Uterus (tissue), 3 donors: ENCODE measurements at regions not wholly inside any gene's neighbourhood (a gene's known extent, or its start where the extent isn't known, plus 50 kb on each side); places are given as distances from the start of the nearest gene placed in this dataset.

Experiments
- DNase-seq, 2 donors: peaks; one replicate each; pipeline ENCODE4 v3.0.0-alpha.2; 2019 to 2020
- H3K27ac ChIP-seq, 2 donors: fragments of 200-600 bp; sonication (generic); 1 replicate in 1 of 2; 2 replicates in 1 of 2; pipeline ENCODE4 v1.5.1; 2016 to 2018
- H3K27me3 ChIP-seq, 2 donors: fragments of 200-600 bp; sonication (generic); one replicate each; pipeline ENCODE4 v1.5.1; 2018 to 2019; ENCODE audit warnings: control low read depth in 1 of 2
- H3K36me3 ChIP-seq, 2 donors: fragments of 200-600 bp; sonication (generic); one replicate each; pipeline ENCODE4 v1.5.1; 2019; ENCODE audit warnings: control low read depth in 1 of 2
- H3K4me1 ChIP-seq, 2 donors: fragments of 200-600 bp; sonication (generic); one replicate each; pipeline ENCODE4 v1.5.1; 2018 to 2019; ENCODE audit warnings: control low read depth in 1 of 2
- H3K4me3 ChIP-seq, 2 donors: fragments of 200-600 bp; sonication (generic); 1 replicate in 1 of 2; 2 replicates in 1 of 2; pipeline ENCODE4 v1.5.1; 2018 to 2019; ENCODE audit warnings: mild to moderate bottlenecking in 1 of 2
- H3K9me3 ChIP-seq, 2 donors: fragments of 200-600 bp; sonication (generic); one replicate each; pipeline ENCODE4 v1.5.1; 2019; ENCODE audit warnings: control low read depth in 1 of 2
- POLR2A ChIP-seq, 2 donors: fragments of 450-650 bp; IDR thresholded peaks; one replicate each; pipeline ENCODE4 v1.6.1; 2016; ENCODE audit warnings: antibody characterized with exemption in 2 of 2, mild to moderate bottlenecking in 1 of 2, moderate library complexity in 1 of 2
- intact Hi-C: fragments of 100-400 bp; cut with DNase I; formaldehyde crosslinking; loops from one replicate; pipeline ENCODE4 v1.15.1; 2023; ENCODE audit warnings: low total_unique reads
- TF ChIP-seq, protein P1 (sequence below), 4 experiments: fragments of 200-600 bp in 2 of 4; fragments of 450-650 bp in 2 of 4; sonication (generic) in 2 of 4; IDR thresholded peaks; one replicate each; pipeline ENCODE4 v1.5.1; 2016 to 2019; ENCODE audit warnings: antibody characterized with exemption in 4 of 4, mild to moderate bottlenecking in 2 of 4, moderate library complexity in 1 of 4
- donor health status: DM: yes; HTN: yes; CAD: no.

- Histone ChIP-seq H3K4me3 (no peak overlapping the region), H3K27me3 (no peaks in the 10 kb centered on the region), H3K36me3 (no peaks in the 10 kb centered on the region), H3K4me1 (no peaks in the 10 kb centered on the region), H3K27ac (peak overlapping the region in 1 of 2 donors; percentile 9), H3K9me3 (no peaks in the 10 kb centered on the region)
- TF ChIP-seq, protein P1, sequence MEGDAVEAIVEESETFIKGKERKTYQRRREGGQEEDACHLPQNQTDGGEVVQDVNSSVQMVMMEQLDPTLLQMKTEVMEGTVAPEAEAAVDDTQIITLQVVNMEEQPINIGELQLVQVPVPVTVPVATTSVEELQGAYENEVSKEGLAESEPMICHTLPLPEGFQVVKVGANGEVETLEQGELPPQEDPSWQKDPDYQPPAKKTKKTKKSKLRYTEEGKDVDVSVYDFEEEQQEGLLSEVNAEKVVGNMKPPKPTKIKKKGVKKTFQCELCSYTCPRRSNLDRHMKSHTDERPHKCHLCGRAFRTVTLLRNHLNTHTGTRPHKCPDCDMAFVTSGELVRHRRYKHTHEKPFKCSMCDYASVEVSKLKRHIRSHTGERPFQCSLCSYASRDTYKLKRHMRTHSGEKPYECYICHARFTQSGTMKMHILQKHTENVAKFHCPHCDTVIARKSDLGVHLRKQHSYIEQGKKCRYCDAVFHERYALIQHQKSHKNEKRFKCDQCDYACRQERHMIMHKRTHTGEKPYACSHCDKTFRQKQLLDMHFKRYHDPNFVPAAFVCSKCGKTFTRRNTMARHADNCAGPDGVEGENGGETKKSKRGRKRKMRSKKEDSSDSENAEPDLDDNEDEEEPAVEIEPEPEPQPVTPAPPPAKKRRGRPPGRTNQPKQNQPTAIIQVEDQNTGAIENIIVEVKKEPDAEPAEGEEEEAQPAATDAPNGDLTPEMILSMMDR (IDR thresholded peaks at IDR 0.05), result no peak
- TF ChIP-seq POLR2A (IDR thresholded peaks at IDR 0.05), result no peak
- intact Hi-C loops, result no loop called here
- no peak for DNase-seq
Observed at GRCh38 chr5:5616247-5616895, 193.9 kb downstream of the ICE1 start.

GRCh38 chr5:5615569-5615968, 193.1 kb downstream of the ICE1 start:
- H3K36me3 ChIP-seq, result no peaks in the 10 kb centered on the region
- no peak for DNase-seq
- no peaks in the 10 kb centered on the region for H3K27me3 ChIP-seq
- no peaks in the 10 kb centered on the region for H3K4me1 ChIP-seq
- TF ChIP-seq, protein P1 (IDR thresholded peaks at IDR 0.05), result no peak
- no peak for TF ChIP-seq POLR2A (IDR thresholded peaks at IDR 0.05)
- no peaks in the 10 kb centered on the region for H3K9me3 ChIP-seq
- intact Hi-C loops, result no loop called here
- H3K27ac ChIP-seq, result peak overlapping the region in 1 of 2 donors; percentile 5
- no peak overlapping the region for H3K4me3 ChIP-seq

DNA sequence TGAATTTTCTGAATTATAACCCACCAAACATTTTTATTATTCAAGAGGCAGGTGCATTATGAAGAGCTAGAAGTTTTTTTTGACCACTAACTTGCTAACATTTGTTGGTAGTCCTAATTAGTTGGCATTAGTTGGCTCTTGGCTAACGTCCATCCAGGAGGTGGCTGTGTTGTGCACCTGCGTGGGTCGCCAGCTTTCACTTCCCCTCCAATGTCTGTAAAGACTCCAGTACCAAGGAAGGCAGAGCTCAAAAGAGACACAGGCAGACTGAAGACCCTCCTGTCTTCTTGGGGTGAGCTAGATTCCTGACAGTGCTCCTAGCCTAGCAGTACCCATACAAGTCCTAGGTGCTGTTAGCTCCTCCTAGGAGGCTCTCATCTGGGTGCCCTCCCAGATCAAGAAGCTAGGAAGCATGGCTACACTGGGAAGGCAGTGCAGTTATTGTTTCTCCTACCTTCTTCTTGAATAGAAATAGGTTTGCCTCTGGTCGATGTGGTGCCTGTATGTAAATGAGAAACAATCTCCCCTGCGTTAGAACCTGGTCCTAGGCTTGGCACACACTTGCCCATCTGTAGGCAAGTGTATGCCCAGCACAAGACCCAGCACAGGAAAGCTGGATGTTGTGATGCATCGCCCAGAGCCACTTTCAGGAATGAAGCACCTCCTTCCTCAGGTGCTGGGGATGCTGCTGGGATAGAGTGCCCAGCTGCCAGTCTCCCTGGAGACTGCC, 190.9 kb downstream of the ICE1 start:
- no peaks in the 10 kb centered on the region for H3K9me3 ChIP-seq
- H3K36me3 ChIP-seq, result no peaks in the 10 kb centered on the region
- TF ChIP-seq POLR2A (IDR thresholded peaks at IDR 0.05), result no peak
- TF ChIP-seq, protein P1 (IDR thresholded peaks at IDR 0.05), result no peak
- no peak overlapping the region for H3K4me3 ChIP-seq
- intact Hi-C loops, result no loop called here
- no peak overlapping the region for H3K27ac ChIP-seq
- H3K4me1 ChIP-seq, result no peaks in the 10 kb centered on the region
- no peak for DNase-seq
- no peaks in the 10 kb centered on the region for H3K27me3 ChIP-seq

GRCh38 chr5:5612096-5612495, 189.6 kb downstream of the ICE1 start:
- H3K4me3 ChIP-seq, result no peak overlapping the region
- no peaks in the 10 kb centered on the region for H3K4me1 ChIP-seq
- DNase-seq, result no peak
- H3K36me3 ChIP-seq, result no peaks in the 10 kb centered on the region
- H3K27ac ChIP-seq, result no peak overlapping the region
- no peaks in the 10 kb centered on the region for H3K27me3 ChIP-seq
- intact Hi-C loops, result no loop called here
- no peak for TF ChIP-seq POLR2A (IDR thresholded peaks at IDR 0.05)
- TF ChIP-seq, protein P1 (IDR thresholded peaks at IDR 0.05), result no peak
- no peaks in the 10 kb centered on the region for H3K9me3 ChIP-seq

GRCh38 chr5:5609935-5610334, 187.5 kb downstream of the ICE1 start:
- intact Hi-C loops, result no loop called here
- no peaks in the 10 kb centered on the region for H3K4me1 ChIP-seq

More at GRCh38 chr5:5609935-5610334, 187.5 kb downstream of the ICE1 start:
- Histone ChIP-seq H3K27me3 (no peaks in the 10 kb centered on the region), H3K4me3 (no peak overlapping the region), H3K9me3 (no peaks in the 10 kb centered on the region), H3K27ac (no peak overlapping the region), H3K36me3 (no peaks in the 10 kb centered on the region)
- DNase-seq, result no peak
- no peak for TF ChIP-seq POLR2A (IDR thresholded peaks at IDR 0.05)
- TF ChIP-seq, protein P1 (IDR thresholded peaks at IDR 0.05), result no peak
